ENCODE measurements at regions not wholly inside any gene's neighbourhood (a gene's known extent, or its start where the extent isn't known, plus 50 kb on each side); places are given as distances from the start of the nearest gene placed in this dataset.

- Histone ChIP-seq H3K4ac (ENCODE audit: low read depth, low read length) (no peak overlapping the region), H3K36me3 (ENCODE audit: control insufficient read depth in 1 of 2, insufficient read depth in 2 of 2, low read length in 2 of 2) (no peaks in the 10 kb centered on the region), H2AK5ac (ENCODE audit: low read length) (no peak overlapping the region), H3K27ac (ENCODE audit: low read depth, low read length) (no peak overlapping the region), H3K9ac (ENCODE audit: low read length) (no peak overlapping the region), H3K23ac (ENCODE audit: low read length) (no peak overlapping the region), H3K79me2 (ENCODE audit: control insufficient read depth, insufficient read depth, low read length, poor library complexity) (no peaks in the 10 kb centered on the region), H2BK120ac (ENCODE audit: insufficient read depth, low read length, poor library complexity) (no peak overlapping the region), H3K9me3 (ENCODE audit: insufficient read depth, low read depth, low read length) (no peaks in the 10 kb centered on the region), H3K79me1 (ENCODE audit: low read length) (no peaks in the 10 kb centered on the region), H3K4me2 (ENCODE audit: low read length) (no peak overlapping the region), H4K12ac (ENCODE audit: low read depth, low read length) (no peak overlapping the region), H2BK12ac (ENCODE audit: low read length) (no peak overlapping the region), H3K4me1 (ENCODE audit: control insufficient read depth in 1 of 2, insufficient read depth in 2 of 2, low read length in 2 of 2) (no peaks in the 10 kb centered on the region), H2AFZ (ENCODE audit: insufficient read depth, low read length, poor library complexity) (no peak overlapping the region), H3K14ac (ENCODE audit: low read length) (no peak overlapping the region), H4K91ac (ENCODE audit: low read depth, low read length) (no peak overlapping the region), H3K4me3 (ENCODE audit: low read depth, low read length) (no peak overlapping the region), H3K18ac (ENCODE audit: low read length) (no peak overlapping the region), H3K27me3 (ENCODE audit: insufficient read depth, low read length) (no peaks in the 10 kb centered on the region), H2BK5ac (ENCODE audit: low read depth, low read length, poor library complexity) (no peak overlapping the region), H4K8ac (ENCODE audit: low read depth, low read length) (no peak overlapping the region)
- no CpG with 5 or more reads among the region's 5 CpGs for WGBS (ENCODE audit: extremely low coverage, insufficient coverage, insufficient read length)
- no peak for DNase-seq
Measured at GRCh38 chr5:97544678-97545077, 361.6 kb upstream of the RIOK2 start.

GRCh38 chr5:97545446-97545845 is 362.4 kb upstream of the RIOK2 start:
- Histone ChIP-seq H4K91ac (ENCODE audit: low read depth, low read length) (no peak overlapping the region), H3K9me3 (ENCODE audit: insufficient read depth, low read depth, low read length) (no peaks in the 10 kb centered on the region)

GRCh38 chr5:97545886-97546535 is 363.0 kb upstream of the RIOK2 start:
- no peaks in the 10 kb centered on the region for H3K4me1 ChIP-seq (ENCODE audit: control insufficient read depth in 1 of 2, insufficient read depth in 2 of 2, low read length in 2 of 2)
- no peak overlapping the region for H3K4me2 ChIP-seq (ENCODE audit: low read length)
- H3K18ac ChIP-seq (ENCODE audit: low read length) = no peak overlapping the region
- no peak overlapping the region for H2BK12ac ChIP-seq (ENCODE audit: low read length)
- DNase-seq = no peak
- H3K9ac ChIP-seq (ENCODE audit: low read length) = no peak overlapping the region
- no peak overlapping the region for H4K12ac ChIP-seq (ENCODE audit: low read depth, low read length)
- H3K79me1 ChIP-seq (ENCODE audit: low read length) = no peaks in the 10 kb centered on the region
- H3K27ac ChIP-seq (ENCODE audit: low read depth, low read length) = no peak overlapping the region
- no peak overlapping the region for H3K14ac ChIP-seq (ENCODE audit: low read length)
- H4K8ac ChIP-seq (ENCODE audit: low read depth, low read length) = no peak overlapping the region
- no peaks in the 10 kb centered on the region for H3K27me3 ChIP-seq (ENCODE audit: insufficient read depth, low read length)
- WGBS (ENCODE audit: extremely low coverage, insufficient coverage, insufficient read length) = no CpG with 5 or more reads among the region's 2 CpGs
- H2AK5ac ChIP-seq (ENCODE audit: low read length) = no peak overlapping the region
- no peaks in the 10 kb centered on the region for H3K9me3 ChIP-seq (ENCODE audit: insufficient read depth, low read depth, low read length)
- no peaks in the 10 kb centered on the region for H3K79me2 ChIP-seq (ENCODE audit: control insufficient read depth, insufficient read depth, low read length, poor library complexity)
- no peak overlapping the region for H3K4me3 ChIP-seq (ENCODE audit: low read depth, low read length)
- H3K23ac ChIP-seq (ENCODE audit: low read length) = no peak overlapping the region
- H2BK120ac ChIP-seq (ENCODE audit: insufficient read depth, low read length, poor library complexity) = no peak overlapping the region
- no peak overlapping the region for H3K4ac ChIP-seq (ENCODE audit: low read depth, low read length)
- no peak overlapping the region for H2BK5ac ChIP-seq (ENCODE audit: low read depth, low read length, poor library complexity)
- H4K91ac ChIP-seq (ENCODE audit: low read depth, low read length) = no peak overlapping the region
- no peak overlapping the region for H2AFZ ChIP-seq (ENCODE audit: insufficient read depth, low read length, poor library complexity)
- no peaks in the 10 kb centered on the region for H3K36me3 ChIP-seq (ENCODE audit: control insufficient read depth in 1 of 2, insufficient read depth in 2 of 2, low read length in 2 of 2)

More at GRCh38 chr5:97545446-97545845, 362.4 kb upstream of the RIOK2 start:
- H4K12ac ChIP-seq (ENCODE audit: low read depth, low read length) = no peak overlapping the region
- H3K27me3 ChIP-seq (ENCODE audit: insufficient read depth, low read length) = no peaks in the 10 kb centered on the region
- H3K14ac ChIP-seq (ENCODE audit: low read length) = no peak overlapping the region
- no peak overlapping the region for H3K4ac ChIP-seq (ENCODE audit: low read depth, low read length)
- no peak overlapping the region for H2AK5ac ChIP-seq (ENCODE audit: low read length)
- no peak overlapping the region for H3K23ac ChIP-seq (ENCODE audit: low read length)
- no peak overlapping the region for H3K4me3 ChIP-seq (ENCODE audit: low read depth, low read length)
- no peak overlapping the region for H2BK12ac ChIP-seq (ENCODE audit: low read length)
- no peak for DNase-seq
- no peaks in the 10 kb centered on the region for H3K4me1 ChIP-seq (ENCODE audit: control insufficient read depth in 1 of 2, insufficient read depth in 2 of 2, low read length in 2 of 2)
- H3K9ac ChIP-seq (ENCODE audit: low read length) = no peak overlapping the region
- no peak overlapping the region for H2AFZ ChIP-seq (ENCODE audit: insufficient read depth, low read length, poor library complexity)
- H3K36me3 ChIP-seq (ENCODE audit: control insufficient read depth in 1 of 2, insufficient read depth in 2 of 2, low read length in 2 of 2) = no peaks in the 10 kb centered on the region
- H3K79me2 ChIP-seq (ENCODE audit: control insufficient read depth, insufficient read depth, low read length, poor library complexity) = no peaks in the 10 kb centered on the region
- no peak overlapping the region for H3K18ac ChIP-seq (ENCODE audit: low read length)
- no peak overlapping the region for H2BK5ac ChIP-seq (ENCODE audit: low read depth, low read length, poor library complexity)
- no peak overlapping the region for H3K4me2 ChIP-seq (ENCODE audit: low read length)
- no peak overlapping the region for H4K8ac ChIP-seq (ENCODE audit: low read depth, low read length)
- no peak overlapping the region for H2BK120ac ChIP-seq (ENCODE audit: insufficient read depth, low read length, poor library complexity)
- H3K79me1 ChIP-seq (ENCODE audit: low read length) = no peaks in the 10 kb centered on the region
- H3K27ac ChIP-seq (ENCODE audit: low read depth, low read length) = no peak overlapping the region

- no peaks in the 10 kb centered on the region for H3K27me3 ChIP-seq (ENCODE audit: insufficient read depth, low read length)
- H3K4me3 ChIP-seq (ENCODE audit: low read depth, low read length) = no peak overlapping the region
- H3K4me1 ChIP-seq (ENCODE audit: control insufficient read depth in 1 of 2, insufficient read depth in 2 of 2, low read length in 2 of 2) = no peaks in the 10 kb centered on the region
- no peak overlapping the region for H2AFZ ChIP-seq (ENCODE audit: insufficient read depth, low read length, poor library complexity)
- DNase-seq = no peak
- no peak overlapping the region for H4K8ac ChIP-seq (ENCODE audit: low read depth, low read length)
- H2AK5ac ChIP-seq (ENCODE audit: low read length) = no peak overlapping the region
- no peaks in the 10 kb centered on the region for H3K79me1 ChIP-seq (ENCODE audit: low read length)
- no peaks in the 10 kb centered on the region for H3K36me3 ChIP-seq (ENCODE audit: control insufficient read depth in 1 of 2, insufficient read depth in 2 of 2, low read length in 2 of 2)
- no peaks in the 10 kb centered on the region for H3K79me2 ChIP-seq (ENCODE audit: control insufficient read depth, insufficient read depth, low read length, poor library complexity)
- H4K91ac ChIP-seq (ENCODE audit: low read depth, low read length) = no peak overlapping the region
- no peak overlapping the region for H4K12ac ChIP-seq (ENCODE audit: low read depth, low read length)
- H3K4ac ChIP-seq (ENCODE audit: low read depth, low read length) = no peak overlapping the region
- no peak overlapping the region for H3K27ac ChIP-seq (ENCODE audit: low read depth, low read length)
- no peak overlapping the region for H2BK12ac ChIP-seq (ENCODE audit: low read length)
- H3K14ac ChIP-seq (ENCODE audit: low read length) = no peak overlapping the region
- no peak overlapping the region for H3K4me2 ChIP-seq (ENCODE audit: low read length)
- no peak overlapping the region for H3K9ac ChIP-seq (ENCODE audit: low read length)
- H2BK5ac ChIP-seq (ENCODE audit: low read depth, low read length, poor library complexity) = no peak overlapping the region
- H3K23ac ChIP-seq (ENCODE audit: low read length) = no peak overlapping the region
- no peak overlapping the region for H3K18ac ChIP-seq (ENCODE audit: low read length)
- no CpG with 5 or more reads among the region's 2 CpGs for WGBS (ENCODE audit: extremely low coverage, insufficient coverage, insufficient read length)
- H2BK120ac ChIP-seq (ENCODE audit: insufficient read depth, low read length, poor library complexity) = no peak overlapping the region
- H3K9me3 ChIP-seq (ENCODE audit: insufficient read depth, low read depth, low read length) = no peaks in the 10 kb centered on the region
Measured at GRCh38 chr5:97547430-97547829, 364.4 kb upstream of the RIOK2 start.
